Fibroblast of upper back skin (primary cell): ENCODE measurements at regions not wholly inside any gene's neighbourhood (a gene's known extent, or its start where the extent isn't known, plus 50 kb on each side); places are given as distances from the start of the nearest gene placed in this dataset.

ENCODE experiments used
- DNase-seq: peaks from one replicate; pipeline ENCODE4 v3.0.0-alpha.2; 2013

DNA sequence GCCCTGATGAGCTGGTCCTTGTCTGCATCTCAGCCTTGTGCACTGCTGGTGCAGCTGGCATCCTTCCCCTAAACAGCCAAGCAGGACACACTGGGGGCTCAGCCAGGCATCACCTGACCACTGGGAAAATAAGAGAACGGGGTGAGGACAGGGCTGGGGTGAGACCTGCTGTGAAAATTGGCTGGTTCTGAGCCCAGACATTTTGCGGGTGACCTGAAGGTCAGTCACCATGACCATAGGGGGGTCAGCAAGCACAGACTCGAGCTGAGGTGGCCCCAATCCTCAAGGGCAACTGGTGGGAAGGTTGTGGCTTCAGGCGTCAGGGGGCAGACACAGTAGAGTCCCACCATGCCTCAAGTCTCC is 144.9 kb upstream of the TWIST2 start:
- no peak for DNase-seq

- DNase-seq, result no peak
These were observed 144.4 kb upstream of the TWIST2 start for GRCh38 chr2:238703436-238703835.

DNA sequence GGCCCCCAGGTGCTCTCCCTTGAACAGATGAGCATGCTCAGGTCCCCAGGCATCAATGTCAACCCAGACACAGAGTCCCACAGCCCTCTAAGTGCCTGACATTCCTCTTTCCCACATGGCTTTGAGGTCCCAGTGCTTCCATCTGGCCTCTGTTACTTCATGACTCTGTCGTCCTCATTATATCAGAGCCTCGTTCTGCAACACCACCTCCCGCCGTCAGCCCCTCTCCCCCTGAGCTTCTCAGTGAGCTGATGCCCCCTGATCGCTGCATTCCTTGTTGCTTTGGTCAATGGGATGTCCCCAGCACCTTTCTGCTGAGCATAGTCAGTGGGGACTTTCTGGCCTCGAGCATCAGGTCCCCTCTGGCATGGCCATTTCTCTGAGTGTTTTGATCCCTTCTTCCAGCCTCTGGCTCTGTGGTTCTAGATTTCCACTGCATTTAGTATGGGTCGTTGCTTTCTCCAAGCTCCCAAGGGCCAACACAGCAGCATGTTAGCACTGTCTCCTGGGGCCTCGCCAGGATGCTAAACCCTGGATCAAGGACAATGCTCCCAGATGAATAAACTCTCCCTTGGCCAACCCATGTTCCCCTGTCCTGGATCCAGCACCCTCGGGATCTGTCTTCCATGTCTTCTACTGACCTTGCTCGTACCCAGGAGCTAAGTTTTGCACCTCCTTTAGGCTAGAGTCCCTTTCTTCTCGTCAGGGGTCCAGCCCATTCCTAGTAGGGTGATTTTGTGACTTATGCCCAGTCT is 143.2 kb upstream of the TWIST2 start:
- no peak for DNase-seq

- no peak for DNase-seq
These were observed 141.7 kb upstream of the TWIST2 start for GRCh38 chr2:238706163-238706562.

- no peak for DNase-seq
These were observed 141.2 kb upstream of the TWIST2 start for GRCh38 chr2:238706673-238707072.

- DNase-seq, result no peak
These were observed 138.4 kb upstream of the TWIST2 start for GRCh38 chr2:238709325-238710025.

GRCh38 chr2:238710032-238710735 is 137.7 kb upstream of the TWIST2 start:
- no peak for DNase-seq

DNA sequence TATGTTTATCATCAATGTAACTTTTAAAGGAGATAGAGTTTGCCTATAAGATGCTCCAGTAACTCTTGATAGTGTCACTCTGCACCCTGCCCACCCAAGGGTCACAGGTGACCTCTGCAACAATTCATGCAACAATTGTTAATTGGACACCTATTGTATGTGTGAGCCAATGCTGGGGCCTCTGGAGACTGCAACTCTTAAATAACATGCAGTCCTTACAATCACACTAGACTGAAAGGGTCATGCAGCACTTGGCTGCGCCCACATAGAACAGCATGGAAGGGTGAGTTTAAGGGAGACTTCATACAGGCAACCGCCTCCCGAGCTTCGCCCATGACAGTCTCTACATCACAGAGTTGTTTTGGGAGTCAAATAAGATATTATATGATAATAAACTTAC is 137.1 kb upstream of the TWIST2 start:
- no peak for DNase-seq

- DNase-seq, result no peak
These were observed 136.5 kb upstream of the TWIST2 start for GRCh38 chr2:238711346-238711745.

GRCh38 chr2:238712011-238712410 is 135.9 kb upstream of the TWIST2 start:
- DNase-seq, result no peak

DNA sequence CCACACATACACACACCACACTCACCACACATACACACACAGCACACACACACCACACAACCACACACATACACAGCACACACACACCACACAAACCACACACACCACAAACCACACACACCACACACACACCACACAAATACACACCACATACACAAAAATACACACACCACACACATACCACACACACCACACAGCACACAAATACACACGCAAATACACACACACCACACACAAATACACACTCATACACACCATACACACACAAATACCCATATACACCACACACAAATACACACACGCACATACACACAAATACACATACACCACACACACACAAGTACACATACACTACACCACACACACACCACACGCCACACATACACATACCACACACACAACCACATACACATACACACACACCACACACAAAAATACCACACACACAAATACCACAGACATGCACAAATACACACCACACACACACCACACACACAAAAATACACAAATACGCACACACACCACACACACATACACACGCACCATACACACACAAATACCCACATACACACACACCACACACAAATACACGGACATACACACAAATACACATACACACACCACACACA is 134.6 kb upstream of the TWIST2 start:
- no peak for DNase-seq

GRCh38 chr2:238714038-238714528 is 133.8 kb upstream of the TWIST2 start:
- DNase-seq, result no peak

DNA sequence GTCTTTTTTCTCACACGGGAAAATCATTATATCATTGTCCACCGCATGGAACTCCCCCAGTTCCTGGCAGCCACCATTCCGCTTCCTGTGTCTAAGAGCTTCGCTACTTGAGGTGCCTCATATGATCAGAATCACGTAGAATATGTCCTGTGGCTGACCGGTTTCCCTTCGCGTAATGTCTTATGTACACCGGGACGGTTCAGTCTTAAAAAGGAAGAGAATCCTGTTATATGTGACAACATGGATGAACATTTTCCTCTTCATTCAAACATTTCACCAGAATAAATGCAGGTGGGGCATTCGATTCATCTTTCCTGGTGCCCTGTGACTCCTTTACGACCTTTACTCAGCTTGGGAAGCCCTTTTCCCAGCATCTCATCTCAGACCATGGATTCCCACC is 131.7 kb upstream of the TWIST2 start:
- DNase-seq, result no peak

DNA sequence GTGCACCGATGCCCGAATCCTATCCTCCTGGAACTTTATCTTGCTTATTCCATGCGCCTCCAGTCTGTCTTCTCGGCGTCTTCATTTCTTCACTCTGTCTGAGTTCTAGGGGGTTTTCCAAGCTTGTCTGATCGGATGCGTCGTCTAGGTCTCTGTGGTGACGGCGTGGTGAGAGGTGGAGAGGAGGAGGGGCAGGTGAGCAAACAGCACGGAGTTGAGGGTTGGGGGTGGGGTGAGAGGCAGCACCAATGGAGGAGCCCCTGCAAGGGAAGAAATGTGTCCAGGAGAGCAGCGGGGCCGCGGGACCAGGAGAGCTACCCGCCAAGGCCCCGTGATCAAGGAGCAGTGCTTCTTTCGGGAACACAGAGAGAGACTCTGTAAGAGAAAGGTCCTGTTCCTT is 131.3 kb upstream of the TWIST2 start:
- no peak for DNase-seq

- DNase-seq, result no peak
These were observed 130.8 kb upstream of the TWIST2 start for GRCh38 chr2:238717084-238717483.

DNA sequence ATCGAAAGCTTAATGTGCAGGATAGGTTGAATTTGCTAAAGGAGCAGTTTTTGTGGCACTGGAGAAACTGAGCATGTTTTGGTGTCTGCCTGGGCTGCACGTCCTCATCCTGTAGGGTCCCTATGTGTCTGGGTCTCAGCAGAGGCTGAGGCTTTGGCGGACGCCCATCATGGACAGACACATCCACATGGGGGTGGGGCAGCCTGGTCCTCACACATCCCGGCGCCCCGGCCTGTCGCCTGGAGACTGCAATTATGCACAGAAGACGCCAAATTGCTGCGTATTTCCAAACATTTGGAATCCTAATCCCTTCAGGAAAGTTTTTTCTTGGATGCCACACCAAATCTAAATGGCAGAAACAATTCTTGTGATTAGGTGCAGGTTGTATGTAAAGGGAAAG is 128.2 kb upstream of the TWIST2 start:
- no peak for DNase-seq

- DNase-seq, result peak; percentile 44
These were observed 127.6 kb upstream of the TWIST2 start for GRCh38 chr2:238720232-238720672.

GRCh38 chr2:238722181-238722580 is 125.7 kb upstream of the TWIST2 start:
- DNase-seq, result no peak

DNA sequence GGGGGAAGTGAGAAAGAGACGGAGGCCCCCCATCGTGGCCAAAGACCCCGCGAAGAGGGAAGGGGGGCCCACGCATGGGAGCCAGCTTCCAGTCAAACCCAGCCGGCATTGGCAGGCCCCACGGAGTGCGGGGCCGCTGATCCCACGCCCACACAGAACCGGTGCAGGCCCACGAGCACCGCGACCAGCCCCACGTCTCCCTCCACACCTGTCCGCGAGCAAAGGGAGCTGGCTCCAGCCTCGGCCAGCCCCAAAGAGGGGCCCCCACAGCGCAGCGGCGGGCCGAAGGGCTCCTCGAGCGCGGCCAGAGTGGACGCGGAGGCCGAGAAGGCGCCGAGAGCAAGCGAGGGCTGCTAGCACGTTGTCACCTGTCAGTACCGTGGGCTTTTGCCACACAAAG is 125.0 kb upstream of the TWIST2 start:
- DNase-seq, result no peak

- peak; percentile 51 for DNase-seq
These were observed 124.1 kb upstream of the TWIST2 start for GRCh38 chr2:238723740-238724320.

DNA sequence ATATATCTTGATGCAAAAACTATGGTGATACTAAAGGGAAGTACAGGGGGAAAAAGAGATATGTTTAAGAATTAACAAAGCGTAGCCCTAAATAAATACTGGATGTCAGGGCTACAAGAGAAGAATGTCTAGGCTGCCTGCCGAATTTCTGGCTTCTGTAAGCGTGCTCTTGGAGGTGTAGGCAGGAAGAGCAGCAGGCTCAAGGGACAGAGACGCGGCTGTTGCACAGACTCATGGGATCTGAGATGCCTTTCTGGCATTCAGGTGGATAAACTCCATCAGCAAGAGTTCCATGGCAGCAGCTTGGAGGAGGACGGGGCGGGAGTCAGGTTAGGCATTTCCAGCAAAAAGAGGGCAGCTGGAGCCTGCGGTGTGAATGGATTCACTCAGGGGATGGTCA is 123.2 kb upstream of the TWIST2 start:
- DNase-seq, result no peak

DNA sequence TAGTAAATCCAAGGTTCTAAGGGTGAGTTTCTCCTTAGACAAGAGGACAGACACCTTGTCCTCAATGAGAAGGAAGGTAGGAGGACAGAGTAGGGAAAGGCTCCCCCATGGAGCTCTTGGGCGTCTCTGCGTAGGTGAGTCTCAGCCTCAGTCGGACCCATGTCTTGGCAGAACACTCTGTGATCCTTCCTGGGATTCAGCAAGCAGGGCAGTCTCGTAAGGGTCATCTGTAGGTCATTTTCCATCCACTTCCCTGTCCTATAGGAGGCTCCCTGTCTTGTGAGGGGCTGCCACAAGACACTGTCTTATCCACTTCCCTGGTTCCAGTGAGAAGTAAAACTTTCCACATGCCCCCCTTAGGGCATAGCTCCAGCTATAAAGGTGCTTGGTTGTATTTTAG is 122.6 kb upstream of the TWIST2 start:
- DNase-seq, result no peak
